HEK293T (cell line): ENCODE measurements at regions not wholly inside any gene's neighbourhood (a gene's known extent, or its start where the extent isn't known, plus 50 kb on each side); places are given as distances from the start of the nearest gene placed in this dataset.
A peak's percentile ranks its signal among the peaks of the same experiment; 100 is the strongest.

ENCODE experiments used
- CTCF ChIA-PET: fragments of 350-600 bp; formaldehyde crosslinking; extraction: SDS; loops from one replicate; lab custom pipeline; 2021; ENCODE audit warnings: antibody characterized with exemption, inconsistent platforms; lab: Yijun Ruan, JAX
- POLR2A ChIA-PET: fragments of 350-600 bp; formaldehyde crosslinking; extraction: SDS; loops from one replicate; lab custom pipeline; 2020; ENCODE audit warnings: antibody characterized with exemption, inconsistent platforms; lab: Yijun Ruan, JAX
- DNase-seq: peaks from one replicate; pipeline ENCODE4 v3.0.0; 2012; ENCODE audit warnings: mixed read lengths; ENCODE audit errors: extremely low spot score
- ARNT ChIP-seq: fragments of 450-650 bp; IDR thresholded peaks from 2 replicates; pipeline ENCODE4 v1.6.1; 2017; ENCODE audit warnings: mild to moderate bottlenecking
- BHLHE40 ChIP-seq: fragments of 450-650 bp; IDR thresholded peaks from 2 replicates; pipeline ENCODE4 v1.6.1; 2016; ENCODE audit warnings: mild to moderate bottlenecking, moderate library complexity, borderline replicate concordance
- CTBP1 ChIP-seq: fragments of 450-650 bp; IDR thresholded peaks from 2 replicates; pipeline ENCODE4 v1.6.1; 2016; ENCODE audit warnings: borderline replicate concordance
- ELF4 ChIP-seq: fragments of 450-650 bp; IDR thresholded peaks from 2 replicates; pipeline ENCODE4 v1.6.1; 2017; ENCODE audit warnings: antibody characterized with exemption
- FOXA1 ChIP-seq: fragments of 450-650 bp; IDR thresholded peaks from 2 replicates; pipeline ENCODE4 v1.6.1; 2016; ENCODE audit warnings: mild to moderate bottlenecking
- FOXK2 ChIP-seq: fragments of 450-650 bp; IDR thresholded peaks from 2 replicates; pipeline ENCODE4 v1.6.1; 2016; ENCODE audit warnings: mild to moderate bottlenecking
- FOXM1 ChIP-seq: fragments of 450-650 bp; IDR thresholded peaks from 2 replicates; pipeline ENCODE4 v1.6.1; 2017; ENCODE audit warnings: mild to moderate bottlenecking, borderline replicate concordance
- HDGF ChIP-seq: fragments of 450-650 bp; IDR thresholded peaks from 2 replicates; pipeline ENCODE4 v1.6.1; 2017; ENCODE audit warnings: antibody characterized with exemption, borderline replicate concordance
- L3MBTL2 ChIP-seq: fragments of 450-650 bp; conservative IDR thresholded peaks from 2 replicates; pipeline ENCODE4 v1.6.1; 2016; ENCODE audit warnings: mild to moderate bottlenecking
- LEF1 ChIP-seq: fragments of 450-650 bp; IDR thresholded peaks from 2 replicates; pipeline ENCODE4 v1.6.1; 2017; ENCODE audit warnings: mild to moderate bottlenecking, borderline replicate concordance
- NFRKB ChIP-seq: fragments of 450-650 bp; IDR thresholded peaks from 2 replicates; pipeline ENCODE4 v1.6.1; 2016; ENCODE audit warnings: mild to moderate bottlenecking, moderate library complexity
- PKNOX1 ChIP-seq: fragments of 450-650 bp; IDR thresholded peaks from 2 replicates; pipeline ENCODE4 v1.6.1; 2016
- SP1 ChIP-seq: fragments of 450-650 bp; IDR thresholded peaks from 2 replicates; pipeline ENCODE4 v1.6.1; 2017
- SUZ12 ChIP-seq: fragments of 450-650 bp; IDR thresholded peaks from 2 replicates; pipeline ENCODE4 v1.6.1; 2016; ENCODE audit warnings: mild to moderate bottlenecking
- TARDBP ChIP-seq: fragments of 450-650 bp; IDR thresholded peaks from 2 replicates; pipeline ENCODE4 v1.6.1; 2016
- ZNF384 ChIP-seq: fragments of 450-650 bp; IDR thresholded peaks from 2 replicates; pipeline ENCODE4 v1.6.1; 2016

- POLR2A ChIA-PET = no interaction called here
- TF ChIP-seq BHLHE40 (no peak), NFRKB (no peak), HDGF (no peak), FOXA1 (no peak), ZNF384 (no peak), ELF4 (no peak), CTBP1 (no peak), TARDBP (no peak), SUZ12 (no peak), SP1 (no peak), FOXM1 (no peak), L3MBTL2 (no peak), LEF1 (no peak), PKNOX1 (no peak), ARNT (no peak), FOXK2 (no peak)
Observed at GRCh38 chr13:50690006-50690405, 153.5 kb downstream of the DLEU7 start.

GRCh38 chr13:50691176-50691680, 152.3 kb downstream of the DLEU7 start:
- CTCF ChIA-PET = no interaction called here
- POLR2A ChIA-PET = interaction anchor here (1.2 kb wide), 1 partner anchor 10 kb away, joined by 3 read pairs; no protein-coding TSS in a partner anchor
- DNase-seq = no peak
- TF ChIP-seq LEF1 (no peak), CTBP1 (0 out of 2 replicates have a peak, but pooled peaks have one; percentile 12)

More at GRCh38 chr13:50690006-50690405, 153.5 kb downstream of the DLEU7 start:
- CTCF ChIA-PET = no interaction called here
- DNase-seq = no peak

- no peak for DNase-seq
- 0 out of 2 replicates have a peak, but pooled peaks have one; percentile 0 for TF ChIP-seq CTBP1
- no peak for TF ChIP-seq ARNT
- TF ChIP-seq L3MBTL2 = no peak
- TF ChIP-seq FOXK2 = no peak
- ChIA-PET CTCF (interaction anchor here (0.6 kb wide), 1 partner anchor 360 kb away, joined by 3 read pairs; no protein-coding TSS in a partner anchor), POLR2A (interaction anchor here (1.2 kb wide), 1 partner anchor 10 kb away, joined by 3 read pairs; no protein-coding TSS in a partner anchor)
Observed at GRCh38 chr13:50691681-50692263, 151.7 kb downstream of the DLEU7 start.

GRCh38 chr13:50692396-50692915, 151.0 kb downstream of the DLEU7 start:
- no peak for TF ChIP-seq TARDBP
- no peak for TF ChIP-seq FOXK2
- no peak for TF ChIP-seq FOXM1
- no peak for TF ChIP-seq FOXA1
- TF ChIP-seq LEF1 = no peak
- TF ChIP-seq ELF4 = no peak
- no peak for DNase-seq
- ChIA-PET POLR2A (interaction anchor here (1.2 kb wide), 1 partner anchor 9 kb away, joined by 3 read pairs; no protein-coding TSS in a partner anchor), CTCF (no interaction called here)

GRCh38 chr13:50693727-50694126, 149.8 kb downstream of the DLEU7 start:
- POLR2A ChIA-PET = no interaction called here
- no peak for DNase-seq

GRCh38 chr13:50697746-50698539, 145.5 kb downstream of the DLEU7 start:
- ChIA-PET POLR2A (interaction anchor here (0.7 kb wide), 1 partner anchor 170 kb away, joined by 3 read pairs; no protein-coding TSS in a partner anchor), CTCF (no interaction called here)
- DNase-seq = no peak
- no peak for TF ChIP-seq TARDBP
- no peak for TF ChIP-seq SP1
- TF ChIP-seq BHLHE40 = no peak
- TF ChIP-seq FOXA1 = no peak
- TF ChIP-seq HDGF = no peak
- TF ChIP-seq FOXM1 = no peak
- no peak for TF ChIP-seq SUZ12
- no peak for TF ChIP-seq LEF1
- TF ChIP-seq FOXK2 = no peak
- no peak for TF ChIP-seq ZNF384
- TF ChIP-seq CTBP1 = no peak
- no peak for TF ChIP-seq PKNOX1
- no peak for TF ChIP-seq L3MBTL2
- TF ChIP-seq NFRKB = no peak
- no peak for TF ChIP-seq ELF4
- TF ChIP-seq ARNT = no peak

More at GRCh38 chr13:50693727-50694126, 149.8 kb downstream of the DLEU7 start:
- TF ChIP-seq ZNF384 = no peak
- CTCF ChIA-PET = no interaction called here
